ENCODE measurements at regions not wholly inside any gene's neighbourhood (a gene's known extent, or its start where the extent isn't known, plus 50 kb on each side); places are given as distances from the start of the nearest gene placed in this dataset.

GRCh38 chr9:115615821-115616665 lies 498.1 kb upstream of the TNC start:
- H4K5ac ChIP-seq (ENCODE audit: insufficient read length, low read depth, low read length) = no peak overlapping the region
- no peak overlapping the region for H2BK20ac ChIP-seq (ENCODE audit: low read depth, low read length, poor library complexity, severe bottlenecking)
- no peak overlapping the region for H2BK15ac ChIP-seq (ENCODE audit: low read depth, low read length)
- H3K18ac ChIP-seq (ENCODE audit: insufficient read length, low read depth, low read length) = no peak overlapping the region
- Mint-ChIP-seq H3K9me3 (peaks cover 7% of the 10 kb centered on the region in 2 experiments; a peak in 3 of 5 replicates), H3K36me3 (ENCODE audit: insufficient read depth in 1 of 3, low read depth in 3 of 3) (peaks cover 0 to 5% (median 0%) of the 10 kb centered on the region in 3 experiments; a peak in 2 of 7 replicates), H3K4me1 (no peaks in the 10 kb centered on the region), H3K27ac (no peak overlapping the region), H3K4me3 (no peak overlapping the region), H3K27me3 (ENCODE audit: low read depth) (peaks cover 6% of the 10 kb centered on the region)
- H3K23me2 ChIP-seq (ENCODE audit: insufficient read length, low read depth, low read length, poor library complexity, severe bottlenecking) = no peaks in the 10 kb centered on the region
- no peak overlapping the region for H3K4ac ChIP-seq (ENCODE audit: low read depth, low read length)
- H2BK12ac ChIP-seq (ENCODE audit: insufficient read length, low read depth, low read length) = no peak overlapping the region
- no peaks in the 10 kb centered on the region for H3K79me1 ChIP-seq (ENCODE audit: insufficient read depth, low read depth, low read length, poor library complexity, severe bottlenecking)
- no peak overlapping the region for H2AK5ac ChIP-seq (ENCODE audit: insufficient read length, low read length)
- H3K9me3 ChIP-seq (ENCODE audit: control insufficient read depth, low read depth, low read length) = no peaks in the 10 kb centered on the region
- H3K27me3 ChIP-seq (ENCODE audit: insufficient read depth, low read length) = no peaks in the 10 kb centered on the region
- no peak overlapping the region for H3K14ac ChIP-seq (ENCODE audit: insufficient read depth, low read length)
- H3K27ac ChIP-seq (ENCODE audit: insufficient read length, low read depth, low read length) = no peak overlapping the region
- H4K91ac ChIP-seq (ENCODE audit: insufficient read length, low read depth, low read length) = no peak overlapping the region
- no peak for DNase-seq
- no peak overlapping the region for H3K56ac ChIP-seq (ENCODE audit: insufficient read length, low read depth, low read length)
- H3K9ac ChIP-seq (ENCODE audit: extremely low read depth, insufficient read length, low read length) = no peak overlapping the region
- H4K20me1 ChIP-seq (ENCODE audit: control insufficient read depth, insufficient read depth, insufficient read length) = no peaks in the 10 kb centered on the region
- no peak overlapping the region for H3K23ac ChIP-seq (ENCODE audit: insufficient read length, low read depth, low read length)
- no peaks in the 10 kb centered on the region for H3K79me2 ChIP-seq (ENCODE audit: insufficient read depth, low read length)
- H3T11ph ChIP-seq (ENCODE audit: low read length) = no peak overlapping the region
- no peak overlapping the region for H2AFZ ChIP-seq (ENCODE audit: low read length)
- TF ChIP-seq CTCF (conservative IDR thresholded peaks at IDR 0.05) = no peak
- no peaks in the 10 kb centered on the region for H3K4me1 ChIP-seq (ENCODE audit: insufficient read depth, low read length)
- H3K4me2 ChIP-seq (ENCODE audit: insufficient read depth, insufficient read length, low read length) = no peak overlapping the region
- no peak overlapping the region for H2BK120ac ChIP-seq (ENCODE audit: low read depth, low read length, poor library complexity, severe bottlenecking)
- no peak overlapping the region for H4K8ac ChIP-seq (replicated peaks; ENCODE audit: insufficient read length, low read depth, low read length)
- no CpG with 5 or more reads among the region's 4 CpGs for WGBS (ENCODE audit: extremely low coverage, insufficient read length, low lambda C conversion rate)
- H2BK5ac ChIP-seq (ENCODE audit: insufficient read length, low read length) = no peak overlapping the region
